HG03064 (cell line): ENCODE measurements at regions not wholly inside any gene's neighbourhood (a gene's known extent, or its start where the extent isn't known, plus 50 kb on each side); places are given as distances from the start of the nearest gene placed in this dataset.
"Not testable (repeated sequence)": the region's sequence is repeated elsewhere in the genome, so short reads cannot be mapped to it uniquely, and the experiment has no call there.

Experiments
- ATAC-seq: cut with Tn5 transposase; IDR thresholded peaks from one replicate; pipeline ENCODE4 v1.9.1; 2021; ENCODE audit warnings: low read depth; ENCODE audit not compliant: unreplicated experiment

- ATAC-seq, result no peak
Observed at GRCh38 chr5:167827766-167828165, 463.7 kb upstream of the WWC1 start.

GRCh38 chr5:167831754-167832504 lies 459.5 kb upstream of the WWC1 start:
- ATAC-seq, result no peak

- no peak for ATAC-seq
Observed at GRCh38 chr5:167832609-167833008, 458.8 kb upstream of the WWC1 start.

GRCh38 chr5:167833456-167833855 lies 458.0 kb upstream of the WWC1 start:
- no peak for ATAC-seq

GRCh38 chr5:167835146-167835545 lies 456.3 kb upstream of the WWC1 start:
- no peak for ATAC-seq

GRCh38 chr5:167837127-167837526 lies 454.3 kb upstream of the WWC1 start:
- ATAC-seq, result no peak

GRCh38 chr5:167839065-167839464 lies 452.4 kb upstream of the WWC1 start:
- no peak for ATAC-seq

- ATAC-seq, result no peak
Observed at GRCh38 chr5:167840527-167841130, 450.8 kb upstream of the WWC1 start.

GRCh38 chr5:167843881-167844572 lies 447.4 kb upstream of the WWC1 start:
- no peak for ATAC-seq

- ATAC-seq, result no peak
Observed at GRCh38 chr5:167845952-167846351, 445.5 kb upstream of the WWC1 start.

GRCh38 chr5:167849874-167850273 lies 441.6 kb upstream of the WWC1 start:
- no peak for ATAC-seq

GRCh38 chr5:167850911-167851310 lies 440.5 kb upstream of the WWC1 start:
- ATAC-seq, result no peak

- ATAC-seq, result no peak
Observed at GRCh38 chr5:167851416-167851815, 440.0 kb upstream of the WWC1 start.

GRCh38 chr5:167852515-167852914 lies 438.9 kb upstream of the WWC1 start:
- no peak for ATAC-seq

GRCh38 chr5:167853421-167853820 lies 438.0 kb upstream of the WWC1 start:
- no peak for ATAC-seq

- no peak for ATAC-seq
Observed at GRCh38 chr5:167855818-167856217, 435.6 kb upstream of the WWC1 start.

- no peak for ATAC-seq
Observed at GRCh38 chr5:167857321-167857720, 434.1 kb upstream of the WWC1 start.

- not testable (repeated sequence) for ATAC-seq
Observed at GRCh38 chr5:167858186-167858855, 433.1 kb upstream of the WWC1 start.

- ATAC-seq, result no peak
Observed at GRCh38 chr5:167861129-167861927, 430.1 kb upstream of the WWC1 start.

- no peak for ATAC-seq
Observed at GRCh38 chr5:167861928-167862426, 429.5 kb upstream of the WWC1 start.
